AG04450 (cell line): ENCODE measurements at regions not wholly inside any gene's neighbourhood (a gene's known extent, or its start where the extent isn't known, plus 50 kb on each side); places are given as distances from the start of the nearest gene placed in this dataset.

Experiments used
- CTCF ChIA-PET: fragments of 300-600, 350-600 bp; formaldehyde crosslinking; extraction: SDS; loops from one replicate; lab custom pipeline; 2022; ENCODE audit warnings: antibody characterized with exemption, inconsistent platforms; lab: Charles Lee
- POLR2A ChIA-PET: fragments of 350-600 bp; formaldehyde crosslinking; extraction: SDS; loops from one replicate; lab custom pipeline; 2021; ENCODE audit warnings: antibody characterized with exemption, inconsistent platforms; lab: Yijun Ruan, JAX
- DNase-seq: peaks from one replicate; pipeline ENCODE4 v3.0.0-alpha.2; 2011; ENCODE audit warnings: low read depth, low spot score
- H3K27ac ChIP-seq: one replicate; pipeline ENCODE4 v1.5.1; 2012; ENCODE audit warnings: low read depth, low read length, control low read depth
- H3K27me3 ChIP-seq: one replicate; pipeline ENCODE4 v1.6.0; 2012; ENCODE audit warnings: low read length; ENCODE audit not compliant: control insufficient read depth, insufficient read depth
- H3K4me3 ChIP-seq: 2 replicates; pipeline ENCODE4 v1.5.1; 2011; ENCODE audit warnings: mild to moderate bottlenecking, low read depth, low read length, control low read depth
- H3K9me3 ChIP-seq: 2 replicates; pipeline ENCODE4 v1.5.1; 2012; ENCODE audit warnings: low read length; ENCODE audit not compliant: control insufficient read depth, insufficient read depth
- TF ChIP-seq, protein P1 (sequence below): IDR thresholded peaks from 2 replicates; pipeline ENCODE4 v1.5.1; 2011; ENCODE audit warnings: low read depth, low read length, control low read depth, inconsistent platforms

DNA sequence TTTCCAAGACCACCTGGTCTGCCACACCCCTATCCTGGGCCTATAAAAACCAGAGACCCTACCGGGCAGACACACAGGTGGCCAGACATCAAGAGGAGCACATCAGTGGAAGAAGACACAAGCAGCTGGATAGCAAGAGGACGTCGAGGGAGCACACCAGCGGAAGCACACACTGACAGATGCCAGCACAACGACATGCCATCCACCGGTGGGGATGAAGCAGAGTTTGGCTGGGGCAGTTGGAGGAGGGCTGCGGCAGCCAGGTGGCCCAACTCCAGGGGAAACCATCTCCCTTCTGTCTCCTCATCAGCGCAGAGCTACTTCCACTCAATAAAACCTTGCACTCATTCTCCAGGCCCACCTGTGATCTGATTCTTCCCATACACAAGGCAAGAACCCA, 200.6 kb downstream of the PCDH17 start:
- no peaks in the 10 kb centered on the region for H3K27me3 ChIP-seq
- CTCF ChIA-PET = no interaction called here
- no peak for DNase-seq
- no peak overlapping the region for H3K27ac ChIP-seq
- no peak overlapping the region for H3K4me3 ChIP-seq
- H3K9me3 ChIP-seq = peaks cover 14% of the 10 kb centered on the region
- POLR2A ChIA-PET = no interaction called here
- TF ChIP-seq, protein P1, sequence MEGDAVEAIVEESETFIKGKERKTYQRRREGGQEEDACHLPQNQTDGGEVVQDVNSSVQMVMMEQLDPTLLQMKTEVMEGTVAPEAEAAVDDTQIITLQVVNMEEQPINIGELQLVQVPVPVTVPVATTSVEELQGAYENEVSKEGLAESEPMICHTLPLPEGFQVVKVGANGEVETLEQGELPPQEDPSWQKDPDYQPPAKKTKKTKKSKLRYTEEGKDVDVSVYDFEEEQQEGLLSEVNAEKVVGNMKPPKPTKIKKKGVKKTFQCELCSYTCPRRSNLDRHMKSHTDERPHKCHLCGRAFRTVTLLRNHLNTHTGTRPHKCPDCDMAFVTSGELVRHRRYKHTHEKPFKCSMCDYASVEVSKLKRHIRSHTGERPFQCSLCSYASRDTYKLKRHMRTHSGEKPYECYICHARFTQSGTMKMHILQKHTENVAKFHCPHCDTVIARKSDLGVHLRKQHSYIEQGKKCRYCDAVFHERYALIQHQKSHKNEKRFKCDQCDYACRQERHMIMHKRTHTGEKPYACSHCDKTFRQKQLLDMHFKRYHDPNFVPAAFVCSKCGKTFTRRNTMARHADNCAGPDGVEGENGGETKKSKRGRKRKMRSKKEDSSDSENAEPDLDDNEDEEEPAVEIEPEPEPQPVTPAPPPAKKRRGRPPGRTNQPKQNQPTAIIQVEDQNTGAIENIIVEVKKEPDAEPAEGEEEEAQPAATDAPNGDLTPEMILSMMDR = no peak

DNA sequence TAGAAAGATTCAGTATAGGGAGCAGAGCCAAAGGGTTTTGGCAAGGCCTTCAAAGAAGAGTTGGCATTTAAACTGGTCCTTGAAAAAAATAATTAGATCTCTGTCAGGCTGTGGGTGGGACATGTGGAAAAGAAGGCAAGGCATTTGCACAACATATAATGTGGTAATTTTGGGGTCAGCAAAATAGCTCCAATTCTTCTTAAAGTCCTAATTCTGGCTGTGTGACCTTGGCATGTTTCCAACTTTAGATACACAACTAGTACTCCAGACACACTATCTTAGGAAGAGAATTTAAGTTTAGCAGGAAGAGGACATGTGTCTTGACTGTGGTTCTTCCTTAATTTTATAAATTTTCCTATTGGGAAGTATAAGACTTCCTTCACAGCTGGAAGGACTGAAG, 206.3 kb downstream of the PCDH17 start:
- POLR2A ChIA-PET = no interaction called here
- H3K27me3 ChIP-seq = no peaks in the 10 kb centered on the region
- TF ChIP-seq, protein P1 = no peak

DNA sequence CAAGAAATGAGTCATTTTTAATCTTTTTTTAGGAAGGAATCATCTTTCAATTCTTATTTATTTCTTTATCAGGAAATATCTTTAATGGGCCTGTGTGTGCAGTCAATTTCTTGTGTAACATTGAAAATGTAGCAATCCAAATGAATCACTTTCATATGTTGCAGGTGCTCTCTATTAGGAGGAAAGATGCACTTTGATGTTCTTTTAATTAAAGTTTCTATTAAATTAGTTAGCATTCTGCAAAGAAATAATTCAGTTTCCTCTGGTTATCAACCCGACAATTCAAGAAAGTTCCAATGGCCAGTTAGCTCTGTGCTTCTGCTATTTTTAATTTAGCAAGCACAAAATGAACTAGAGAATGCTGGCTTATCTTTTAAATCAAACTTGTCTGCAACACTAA, 212.0 kb downstream of the PCDH17 start:
- no peaks in the 10 kb centered on the region for H3K27me3 ChIP-seq
- ChIA-PET POLR2A (no interaction called here), CTCF (no interaction called here)
- DNase-seq = no peak
- H3K27ac ChIP-seq = no peak overlapping the region
- H3K4me3 ChIP-seq = no peak overlapping the region
- TF ChIP-seq, protein P1 = no peak
- peaks cover 11% of the 10 kb centered on the region for H3K9me3 ChIP-seq

More for the DNA sequence above, 206.3 kb downstream of the PCDH17 start:
- CTCF ChIA-PET = no interaction called here
- no peak overlapping the region for H3K4me3 ChIP-seq
- H3K9me3 ChIP-seq = peaks cover 3% of the 10 kb centered on the region
- DNase-seq = no peak
- no peak overlapping the region for H3K27ac ChIP-seq

DNA sequence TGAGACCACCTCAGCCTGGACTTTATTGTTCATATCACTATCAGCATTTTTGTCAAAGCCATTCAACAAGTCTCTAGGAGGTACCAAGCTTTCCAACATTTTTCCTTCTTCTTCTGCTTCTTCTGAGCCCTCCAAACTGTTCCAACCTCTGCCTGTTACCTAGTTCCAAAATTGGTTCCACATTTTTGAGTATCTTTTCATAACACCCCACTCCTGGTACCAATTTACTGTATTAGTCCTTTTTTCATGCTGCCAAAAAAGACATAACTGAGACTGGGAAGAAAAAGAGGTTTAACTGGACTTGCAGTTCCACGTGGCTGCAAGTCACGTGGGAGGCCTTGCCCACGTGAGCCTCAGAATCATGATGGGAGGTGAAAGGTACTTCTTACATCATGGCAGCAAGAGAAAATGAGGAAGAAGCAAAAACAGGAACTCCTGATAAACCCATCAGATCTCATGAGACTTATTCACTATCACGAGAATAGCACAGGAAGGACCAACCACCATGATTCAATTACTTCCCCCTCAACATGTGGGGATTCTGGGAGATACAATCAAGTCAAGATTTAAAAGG, 215.1 kb downstream of the PCDH17 start:
- POLR2A ChIA-PET = no interaction called here
- TF ChIP-seq, protein P1 = no peak
- DNase-seq = no peak
- H3K9me3 ChIP-seq = peaks cover 11% of the 10 kb centered on the region
- CTCF ChIA-PET = no interaction called here
- no peak overlapping the region for H3K27ac ChIP-seq
- no peaks in the 10 kb centered on the region for H3K27me3 ChIP-seq
- H3K4me3 ChIP-seq = no peak overlapping the region

DNA sequence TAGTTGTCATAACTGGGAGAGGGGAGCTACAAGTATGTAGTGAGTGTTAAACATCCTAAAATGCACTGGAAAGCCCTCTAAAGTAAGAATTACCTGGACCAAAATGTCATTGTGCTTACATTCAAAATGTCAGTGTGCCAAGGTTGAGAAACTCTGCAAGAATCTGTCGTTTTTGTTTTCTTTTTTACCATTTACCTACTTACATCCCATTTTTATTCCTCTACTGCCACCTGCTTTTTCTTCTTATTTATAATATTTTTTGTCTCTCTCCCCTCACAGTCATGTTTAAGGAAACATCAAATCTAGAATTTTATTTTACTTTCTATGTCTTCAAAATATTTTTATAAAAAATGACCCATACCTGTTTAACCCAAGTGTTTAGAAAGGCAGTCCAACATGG, 226.4 kb downstream of the PCDH17 start:
- DNase-seq = no peak
- ChIA-PET POLR2A (no interaction called here), CTCF (no interaction called here)
- Histone ChIP-seq H3K4me3 (no peak overlapping the region), H3K9me3 (peaks cover 4% of the 10 kb centered on the region; the same call in 1 of the 2 replicates), H3K27me3 (no peaks in the 10 kb centered on the region), H3K27ac (no peak overlapping the region)
- TF ChIP-seq, protein P1 = no peak
